IPS DF 4.7 (cell line): ENCODE measurements at regions not wholly inside any gene's neighbourhood (a gene's known extent, or its start where the extent isn't known, plus 50 kb on each side); places are given as distances from the start of the nearest gene placed in this dataset.

Experiments used
- DNase-seq: peaks from one replicate; pipeline ENCODE4 v3.0.0-alpha.2; 2013; ENCODE audit warnings: low spot score; ENCODE audit errors: extremely low read depth

GRCh38 chr15:81869161-81869954 is 176.5 kb downstream of the MEX3B start:
- no peak for DNase-seq

- no peak for DNase-seq
These were observed 179.8 kb downstream of the MEX3B start for GRCh38 chr15:81865850-81866537.

- no peak for DNase-seq
These were observed 182.7 kb downstream of the MEX3B start for GRCh38 chr15:81863162-81863561.

GRCh38 chr15:81859737-81860516 is 185.9 kb downstream of the MEX3B start:
- DNase-seq, result no peak

GRCh38 chr15:81858586-81858985 is 187.2 kb downstream of the MEX3B start:
- DNase-seq, result no peak

- DNase-seq, result no peak
These were observed 187.7 kb downstream of the MEX3B start for GRCh38 chr15:81858136-81858535.

- no peak for DNase-seq
These were observed 189.2 kb downstream of the MEX3B start for GRCh38 chr15:81856634-81857026.

GRCh38 chr15:81856001-81856633 is 189.7 kb downstream of the MEX3B start:
- no peak for DNase-seq

GRCh38 chr15:81853150-81853748 is 192.6 kb downstream of the MEX3B start:
- no peak for DNase-seq

GRCh38 chr15:81852411-81853149 is 193.2 kb downstream of the MEX3B start:
- DNase-seq, result no peak

GRCh38 chr15:81851757-81852156 is 194.1 kb downstream of the MEX3B start:
- DNase-seq, result no peak

- DNase-seq, result no peak
These were observed 194.5 kb downstream of the MEX3B start for GRCh38 chr15:81851325-81851724.

- no peak for DNase-seq
These were observed 196.5 kb downstream of the MEX3B start for GRCh38 chr15:81849289-81849688.

- no peak for DNase-seq
These were observed 197.1 kb downstream of the MEX3B start for GRCh38 chr15:81848701-81849100.

- DNase-seq, result no peak
These were observed 201.9 kb downstream of the MEX3B start for GRCh38 chr15:81843757-81844407.

GRCh38 chr15:81843226-81843625 is 202.6 kb downstream of the MEX3B start:
- DNase-seq, result no peak

- DNase-seq, result no peak
These were observed 206.4 kb downstream of the MEX3B start for GRCh38 chr15:81839387-81839786.

GRCh38 chr15:81835731-81836130 is 210.1 kb downstream of the MEX3B start:
- no peak for DNase-seq

- no peak for DNase-seq
These were observed 215.3 kb downstream of the MEX3B start for GRCh38 chr15:81830520-81830919.

- DNase-seq, result no peak
These were observed 215.9 kb downstream of the MEX3B start for GRCh38 chr15:81829918-81830317.
